Natural killer cell (primary cell): ENCODE measurements at regions not wholly inside any gene's neighbourhood (a gene's known extent, or its start where the extent isn't known, plus 50 kb on each side); places are given as distances from the start of the nearest gene placed in this dataset.

Experiments
- ATAC-seq, 3 donors: fragments of 150-1000 bp in 2 of 3; fragments of 200-7000 bp in 1 of 3; cut with Tn5 transposase; 1 replicate in 1 of 3; 2 replicates in 2 of 3; pipeline ENCODE4 v1.10.0; 2021; ENCODE audit warnings: mild to moderate bottlenecking in 2 of 3, moderate library complexity in 2 of 3
- DNase-seq, 2 donors: peaks; one replicate each; pipeline versions ENCODE4 v3.0.0 to v3.0.0-alpha.2; 2013 to 2021; ENCODE audit warnings: mixed read lengths in 1 of 2
- H3K27ac ChIP-seq: one replicate; pipeline ENCODE4 v1.5.1; 2013; ENCODE audit warnings: mild to moderate bottlenecking, low read length
- H3K27me3 ChIP-seq: one replicate; pipeline ENCODE4 v1.6.1; 2013; ENCODE audit warnings: low read length; ENCODE audit not compliant: control insufficient read depth, insufficient read depth
- H3K36me3 ChIP-seq: one replicate; pipeline ENCODE4 v1.6.1; 2013; ENCODE audit warnings: low read length; ENCODE audit not compliant: control insufficient read depth, insufficient read depth
- H3K4me1 ChIP-seq: one replicate; pipeline ENCODE4 v1.6.1; 2013; ENCODE audit warnings: low read length; ENCODE audit not compliant: control insufficient read depth, insufficient read depth
- H3K4me3 ChIP-seq: one replicate; pipeline ENCODE4 v1.5.1; 2013; ENCODE audit warnings: low read length
- H3K9me3 ChIP-seq: one replicate; pipeline ENCODE4 v1.6.1; 2013; ENCODE audit warnings: low read length; ENCODE audit not compliant: control insufficient read depth, insufficient read depth
- H3K27ac Mint-ChIP-seq, 2 donors: one replicate each; pipeline ENCODE4 v1.8.0; 2022; ENCODE audit warnings: mild to moderate bottlenecking in 2 of 2, mixed read lengths in 2 of 2, moderate library complexity in 1 of 2
- H3K27me3 Mint-ChIP-seq, 2 donors: one replicate each; pipeline ENCODE4 v1.8.0; 2022; ENCODE audit warnings: low read depth in 2 of 2, mixed read lengths in 2 of 2
- H3K36me3 Mint-ChIP-seq: one replicate; pipeline ENCODE4 v1.8.0; 2022; ENCODE audit warnings: mixed read lengths
- H3K4me1 Mint-ChIP-seq, 2 donors: one replicate each; pipeline ENCODE4 v1.8.0; 2022; ENCODE audit warnings: mixed read lengths in 2 of 2
- H3K4me3 Mint-ChIP-seq: one replicate; pipeline ENCODE4 v1.8.0; 2022; ENCODE audit warnings: mild to moderate bottlenecking, moderate library complexity, mixed read lengths
- H3K9me3 Mint-ChIP-seq, 2 donors: one replicate each; pipeline ENCODE4 v1.8.0; 2022; ENCODE audit warnings: mixed read lengths in 2 of 2
- CTCF ChIP-seq: fragments of 200-600 bp; IDR thresholded peaks from one replicate; pipeline ENCODE4 v1.8.0; 2022; ENCODE audit warnings: antibody characterized with exemption
- WGBS: methylation state at CpG from one replicate; pipeline ENCODE4 v1.1.7; 2013; ENCODE audit warnings: missing lambda C conversion rate; ENCODE audit not compliant: insufficient coverage; 5-methylcytosine and 5-hydroxymethylcytosine counted together
- intact Hi-C: fragments of 100-400 bp; cut with micrococcal nuclease; formaldehyde crosslinking; loops from one replicate; pipeline ENCODE4 v1.14.2; 2022

DNA sequence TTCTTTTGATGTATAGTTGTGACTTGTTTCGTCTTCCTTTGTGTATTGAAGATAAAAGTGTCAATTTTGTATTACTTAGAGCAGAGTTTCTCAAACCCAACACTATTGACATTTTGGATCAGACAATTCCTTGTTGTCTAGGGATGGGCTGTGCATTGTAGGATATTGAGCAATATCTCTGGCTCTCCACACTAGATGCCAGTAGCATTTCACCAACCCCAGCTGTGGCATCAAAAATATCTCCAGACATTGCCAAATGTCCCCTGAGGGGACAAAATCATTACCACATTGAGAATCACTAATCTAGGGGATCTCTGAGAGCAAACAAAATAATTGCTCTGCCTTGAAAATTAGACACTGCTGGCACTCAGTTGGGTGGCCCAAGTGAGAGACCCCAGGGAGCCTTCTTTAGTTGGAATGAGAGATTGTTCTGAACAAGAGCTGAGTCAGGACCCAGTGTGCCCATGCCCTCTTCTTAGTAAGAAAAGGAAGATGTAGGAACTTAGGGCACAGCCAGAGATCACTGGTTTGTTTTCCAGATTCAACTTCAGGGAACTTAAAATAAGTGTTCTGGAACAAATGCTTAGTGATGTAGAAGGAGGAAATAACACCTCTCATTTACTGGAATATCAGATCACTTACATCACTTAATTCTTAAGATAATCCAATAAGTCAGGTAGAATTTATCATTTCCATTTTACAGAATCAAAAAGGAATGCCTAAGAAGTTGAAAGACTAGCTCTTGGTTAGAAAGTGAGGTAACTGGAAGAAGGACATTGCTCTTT lies 466.6 kb upstream of the TNP1 start:
- Mint-ChIP-seq H3K27ac (no peak overlapping the region), H3K27me3 (peaks cover 12 to 26% of the 10 kb centered on the region in 2 donors), H3K9me3 (peaks cover 2 to 9% of the 10 kb centered on the region in 2 donors), H3K4me3 (no peak overlapping the region), H3K36me3 (peaks cover 13% of the 10 kb centered on the region), H3K4me1 (no peaks in the 10 kb centered on the region)
- no peaks in the 10 kb centered on the region for H3K4me1 ChIP-seq
- H3K27ac ChIP-seq = no peak overlapping the region
- no peaks in the 10 kb centered on the region for H3K36me3 ChIP-seq
- DNase-seq (no peak), ATAC-seq (no peak)
- intact Hi-C loops = no loop called here
- WGBS = no CpG with 5 or more reads among the region's 1 CpG
- no peak for TF ChIP-seq CTCF
- H3K9me3 ChIP-seq = no peaks in the 10 kb centered on the region
- no peaks in the 10 kb centered on the region for H3K27me3 ChIP-seq
- no peak overlapping the region for H3K4me3 ChIP-seq

DNA sequence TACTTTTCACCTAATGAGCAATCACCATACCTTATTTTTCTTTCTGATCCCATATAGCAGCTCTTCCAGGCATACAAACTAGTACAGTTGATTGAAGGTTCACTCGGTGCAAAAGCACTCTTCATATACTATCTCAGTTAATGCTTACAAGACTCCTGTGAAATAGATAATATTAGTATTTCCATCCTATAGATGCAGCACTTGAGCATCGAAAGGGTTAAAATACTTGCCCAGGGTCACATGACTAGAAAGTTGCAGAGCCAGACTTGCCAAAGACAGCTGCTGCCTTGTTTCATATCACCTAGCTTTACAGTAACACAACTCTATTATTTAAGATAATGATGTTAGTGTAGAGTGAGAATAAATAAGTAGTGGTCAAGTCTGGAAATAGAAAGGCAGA lies 466.0 kb upstream of the TNP1 start:
- DNase-seq (no peak), ATAC-seq (no peak)
- Mint-ChIP-seq H3K4me1 (no peaks in the 10 kb centered on the region), H3K27ac (no peak overlapping the region), H3K4me3 (no peak overlapping the region), H3K27me3 (peaks cover 12 to 26% of the 10 kb centered on the region in 2 donors), H3K36me3 (peaks cover 13% of the 10 kb centered on the region), H3K9me3 (peaks cover 2 to 9% of the 10 kb centered on the region in 2 donors)
- H3K4me1 ChIP-seq = no peaks in the 10 kb centered on the region
- no peak overlapping the region for H3K27ac ChIP-seq
- no peak overlapping the region for H3K4me3 ChIP-seq
- no peaks in the 10 kb centered on the region for H3K27me3 ChIP-seq
- no peak for TF ChIP-seq CTCF
- no peaks in the 10 kb centered on the region for H3K36me3 ChIP-seq
- 75% methylated on average over 1 of the region's 2 CpGs for WGBS
- intact Hi-C loops = no loop called here
- H3K9me3 ChIP-seq = no peaks in the 10 kb centered on the region

DNA sequence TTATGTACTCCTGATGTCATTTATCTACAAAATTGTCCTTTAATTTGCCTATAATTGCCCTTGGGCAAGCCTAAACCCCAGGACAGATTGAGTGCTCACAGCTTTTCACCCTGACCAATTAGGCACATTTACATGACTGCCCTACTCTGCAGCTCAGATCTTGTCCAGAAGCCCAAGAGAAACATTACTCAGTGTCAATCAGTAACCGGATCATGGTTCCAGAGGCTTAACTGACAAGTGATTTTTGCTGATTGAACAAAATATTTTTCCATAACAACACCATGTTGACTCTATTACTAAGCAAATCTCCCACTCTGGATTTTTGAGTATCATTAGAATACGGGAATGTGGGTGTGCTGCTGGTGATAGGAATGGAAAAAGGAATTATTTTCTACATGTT lies 465.4 kb upstream of the TNP1 start:
- Mint-ChIP-seq H3K4me3 (no peak overlapping the region), H3K36me3 (peaks cover 13% of the 10 kb centered on the region), H3K27ac (no peak overlapping the region), H3K9me3 (peaks cover 2 to 9% of the 10 kb centered on the region in 2 donors), H3K4me1 (no peaks in the 10 kb centered on the region), H3K27me3 (peaks cover 12 to 26% of the 10 kb centered on the region in 2 donors)
- ATAC-seq (no peak), DNase-seq (no peak)
- H3K4me1 ChIP-seq = no peaks in the 10 kb centered on the region
- no peak overlapping the region for H3K27ac ChIP-seq
- no peaks in the 10 kb centered on the region for H3K27me3 ChIP-seq
- H3K4me3 ChIP-seq = no peak overlapping the region
- no peak for TF ChIP-seq CTCF
- 88% methylated on average over 1 of the region's 2 CpGs for WGBS
- H3K9me3 ChIP-seq = no peaks in the 10 kb centered on the region
- H3K36me3 ChIP-seq = no peaks in the 10 kb centered on the region
- intact Hi-C loops = no loop called here

- Mint-ChIP-seq H3K4me3 (no peak overlapping the region), H3K9me3 (no peaks in the 10 kb centered on the region), H3K27me3 (no peaks in the 10 kb centered on the region), H3K36me3 (no peaks in the 10 kb centered on the region), H3K4me1 (peaks cover 16 to 19% of the 10 kb centered on the region in 2 donors), H3K27ac (no peak overlapping the region)
- Histone ChIP-seq H3K27me3 (peaks cover 4% of the 10 kb centered on the region), H3K9me3 (no peaks in the 10 kb centered on the region), H3K36me3 (no peaks in the 10 kb centered on the region), H3K4me1 (peaks cover 5% of the 10 kb centered on the region), H3K4me3 (no peak overlapping the region), H3K27ac (no peak overlapping the region)
- intact Hi-C loops = no loop called here
- ATAC-seq (peak in 1 of 3 donors; percentile 36), DNase-seq (peak in 1 of 2 donors; percentile 6)
- no CpG with 5 or more reads among the region's 1 CpG for WGBS
- TF ChIP-seq CTCF = no peak
These were observed 456.9 kb upstream of the TNP1 start for GRCh38 chr2:217316743-217317142.
